ENCODE measurements at regions not wholly inside any gene's neighbourhood (a gene's known extent, or its start where the extent isn't known, plus 50 kb on each side); places are given as distances from the start of the nearest gene placed in this dataset.
A peak's percentile ranks its signal among the peaks of the same experiment; 100 is the strongest.

- H3K9me3 ChIP-seq (ENCODE audit: control insufficient read depth in 1 of 2, insufficient read depth in 1 of 2, low read length in 2 of 2): peaks cover 0 to 3% of the 10 kb centered on the region in 2 experiments
- no peaks in the 10 kb centered on the region for H3K4me1 ChIP-seq (ENCODE audit: insufficient read depth, low read length)
- H3K36me3 Mint-ChIP-seq (ENCODE audit: low read depth): no peaks in the 10 kb centered on the region
- no peak overlapping the region for H3K4me3 ChIP-seq (ENCODE audit: low read length)
- intact Hi-C loops (cut with DNase I, micrococcal nuclease): no loop called here
- H3K36me3 ChIP-seq (ENCODE audit: insufficient read depth, low read length): no peaks in the 10 kb centered on the region
- H3K27ac ChIP-seq (ENCODE audit: low read depth in 1 of 2, low read length in 2 of 2): no peak overlapping the region
- H3K27me3 Mint-ChIP-seq: no peaks in the 10 kb centered on the region
- DNase-seq (no peak), ATAC-seq (ENCODE audit: poor library complexity) (no peak)
- H3K27me3 ChIP-seq (ENCODE audit: control insufficient read depth in 1 of 2, insufficient read depth in 2 of 2, low read length in 2 of 2): no peaks in the 10 kb centered on the region
- ChIA-PET POLR2A (no interaction called here), CTCF (no interaction called here)
- no peak overlapping the region for H3K4me3 Mint-ChIP-seq
- H3K27ac Mint-ChIP-seq: no peak overlapping the region
- TF ChIP-seq, protein P1, sequence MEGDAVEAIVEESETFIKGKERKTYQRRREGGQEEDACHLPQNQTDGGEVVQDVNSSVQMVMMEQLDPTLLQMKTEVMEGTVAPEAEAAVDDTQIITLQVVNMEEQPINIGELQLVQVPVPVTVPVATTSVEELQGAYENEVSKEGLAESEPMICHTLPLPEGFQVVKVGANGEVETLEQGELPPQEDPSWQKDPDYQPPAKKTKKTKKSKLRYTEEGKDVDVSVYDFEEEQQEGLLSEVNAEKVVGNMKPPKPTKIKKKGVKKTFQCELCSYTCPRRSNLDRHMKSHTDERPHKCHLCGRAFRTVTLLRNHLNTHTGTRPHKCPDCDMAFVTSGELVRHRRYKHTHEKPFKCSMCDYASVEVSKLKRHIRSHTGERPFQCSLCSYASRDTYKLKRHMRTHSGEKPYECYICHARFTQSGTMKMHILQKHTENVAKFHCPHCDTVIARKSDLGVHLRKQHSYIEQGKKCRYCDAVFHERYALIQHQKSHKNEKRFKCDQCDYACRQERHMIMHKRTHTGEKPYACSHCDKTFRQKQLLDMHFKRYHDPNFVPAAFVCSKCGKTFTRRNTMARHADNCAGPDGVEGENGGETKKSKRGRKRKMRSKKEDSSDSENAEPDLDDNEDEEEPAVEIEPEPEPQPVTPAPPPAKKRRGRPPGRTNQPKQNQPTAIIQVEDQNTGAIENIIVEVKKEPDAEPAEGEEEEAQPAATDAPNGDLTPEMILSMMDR (IDR thresholded peaks at IDR 0.05): no peak
- no peaks in the 10 kb centered on the region for H3K4me1 Mint-ChIP-seq (ENCODE audit: low read depth)
- H3K9me3 Mint-ChIP-seq: peaks cover 4% of the 10 kb centered on the region
Observed at GRCh38 chr11:23569134-23569533, 708.9 kb upstream of the CCDC179 start.

GRCh38 chr11:23569547-23569946 lies 709.3 kb upstream of the CCDC179 start:
- H3K4me1 Mint-ChIP-seq (ENCODE audit: low read depth): no peaks in the 10 kb centered on the region
- DNase-seq: peak in 1 of 14 experiments; percentile 38

GRCh38 chr11:23570828-23571227 lies 710.6 kb upstream of the CCDC179 start:
- peaks cover 5% of the 10 kb centered on the region for H3K9me3 Mint-ChIP-seq
- intact Hi-C loops (cut with DNase I, micrococcal nuclease): no loop called here
- Histone ChIP-seq H3K4me1 (ENCODE audit: insufficient read depth, low read length) (no peaks in the 10 kb centered on the region), H3K4me3 (ENCODE audit: low read length) (no peak overlapping the region), H3K27ac (ENCODE audit: low read depth in 1 of 2, low read length in 2 of 2) (no peak overlapping the region), H3K27me3 (ENCODE audit: control insufficient read depth in 1 of 2, insufficient read depth in 2 of 2, low read length in 2 of 2) (no peaks in the 10 kb centered on the region), H3K36me3 (ENCODE audit: insufficient read depth, low read length) (no peaks in the 10 kb centered on the region), H3K9me3 (ENCODE audit: control insufficient read depth in 1 of 2, insufficient read depth in 1 of 2, low read length in 2 of 2) (peaks cover 0 to 3% of the 10 kb centered on the region in 2 experiments)
- CTCF ChIA-PET: no interaction called here
- H3K27me3 Mint-ChIP-seq: no peaks in the 10 kb centered on the region
- no peak overlapping the region for H3K27ac Mint-ChIP-seq
- POLR2A ChIA-PET: no interaction called here
- H3K36me3 Mint-ChIP-seq (ENCODE audit: low read depth): no peaks in the 10 kb centered on the region
- DNase-seq: no peak
- H3K4me3 Mint-ChIP-seq: no peak overlapping the region
- ATAC-seq (ENCODE audit: poor library complexity): no peak
- TF ChIP-seq, protein P1 (IDR thresholded peaks at IDR 0.05): no peak
- no peaks in the 10 kb centered on the region for H3K4me1 Mint-ChIP-seq (ENCODE audit: low read depth)

More at GRCh38 chr11:23569547-23569946, 709.3 kb upstream of the CCDC179 start:
- H3K36me3 Mint-ChIP-seq (ENCODE audit: low read depth): no peaks in the 10 kb centered on the region
- CTCF ChIA-PET: no interaction called here
- H3K27ac ChIP-seq (ENCODE audit: low read depth in 1 of 2, low read length in 2 of 2): no peak overlapping the region
- POLR2A ChIA-PET: no interaction called here
- no peaks in the 10 kb centered on the region for H3K4me1 ChIP-seq (ENCODE audit: insufficient read depth, low read length)
- TF ChIP-seq, protein P1 (IDR thresholded peaks at IDR 0.05): no peak
- H3K9me3 ChIP-seq (ENCODE audit: control insufficient read depth in 1 of 2, insufficient read depth in 1 of 2, low read length in 2 of 2): peaks cover 0 to 3% of the 10 kb centered on the region in 2 experiments
- intact Hi-C loops (cut with DNase I, micrococcal nuclease): no loop called here
- ATAC-seq (ENCODE audit: poor library complexity): no peak
- H3K4me3 Mint-ChIP-seq: no peak overlapping the region
- no peak overlapping the region for H3K27ac Mint-ChIP-seq
- H3K27me3 ChIP-seq (ENCODE audit: control insufficient read depth in 1 of 2, insufficient read depth in 2 of 2, low read length in 2 of 2): no peaks in the 10 kb centered on the region
- peaks cover 2% of the 10 kb centered on the region for H3K9me3 Mint-ChIP-seq
- no peaks in the 10 kb centered on the region for H3K27me3 Mint-ChIP-seq
- no peak overlapping the region for H3K4me3 ChIP-seq (ENCODE audit: low read length)
- no peaks in the 10 kb centered on the region for H3K36me3 ChIP-seq (ENCODE audit: insufficient read depth, low read length)
